ENCODE measurements at regions not wholly inside any gene's neighbourhood (a gene's known extent, or its start where the extent isn't known, plus 50 kb on each side); places are given as distances from the start of the nearest gene placed in this dataset.

- no peaks in the 10 kb centered on the region for H3K4me1 ChIP-seq
- H3K9me3 ChIP-seq: no peaks in the 10 kb centered on the region
- in situ Hi-C loops (cut with MboI; ENCODE audit: low sequenced_read_pairs): no loop called here
- H3K27me3 ChIP-seq (ENCODE audit: low read depth): no peaks in the 10 kb centered on the region
- no peaks in the 10 kb centered on the region for H3K36me3 ChIP-seq (replicated peaks)
- DNase-seq (ENCODE audit: low spot score in 2 of 2): no peak
- no peak overlapping the region for H3K4me3 ChIP-seq
Measured at GRCh38 chr15:96750361-96750760, 419.9 kb downstream of the NR2F2 start.

GRCh38 chr15:96756146-96756545, 425.6 kb downstream of the NR2F2 start:
- Histone ChIP-seq H3K9me3 (no peaks in the 10 kb centered on the region), H3K27me3 (ENCODE audit: low read depth) (no peaks in the 10 kb centered on the region), H3K36me3 (replicated peaks) (no peaks in the 10 kb centered on the region), H3K4me1 (no peaks in the 10 kb centered on the region), H3K4me3 (no peak overlapping the region)
- DNase-seq (ENCODE audit: low spot score in 2 of 2): no peak
- in situ Hi-C loops (cut with MboI; ENCODE audit: low sequenced_read_pairs): no loop called here

- Histone ChIP-seq H3K9me3 (no peaks in the 10 kb centered on the region), H3K4me3 (no peak overlapping the region), H3K36me3 (replicated peaks) (no peaks in the 10 kb centered on the region), H3K27me3 (ENCODE audit: low read depth) (no peaks in the 10 kb centered on the region), H3K4me1 (no peaks in the 10 kb centered on the region)
- in situ Hi-C loops (cut with MboI; ENCODE audit: low sequenced_read_pairs): no loop called here
- DNase-seq (ENCODE audit: low spot score in 2 of 2): no peak
Measured at GRCh38 chr15:96756656-96757055, 426.2 kb downstream of the NR2F2 start.

- H3K4me3 ChIP-seq: no peak overlapping the region
- DNase-seq (ENCODE audit: low spot score in 2 of 2): no peak
Measured at GRCh38 chr15:96762566-96762965, 432.1 kb downstream of the NR2F2 start.

GRCh38 chr15:96764501-96764900, 434.0 kb downstream of the NR2F2 start:
- H3K9me3 ChIP-seq: no peaks in the 10 kb centered on the region
- in situ Hi-C loops (cut with MboI; ENCODE audit: low sequenced_read_pairs): no loop called here
- DNase-seq (ENCODE audit: low spot score in 2 of 2): no peak
- no peaks in the 10 kb centered on the region for H3K36me3 ChIP-seq (replicated peaks)
- H3K4me1 ChIP-seq: no peaks in the 10 kb centered on the region
- H3K4me3 ChIP-seq: no peak overlapping the region
- H3K27me3 ChIP-seq (ENCODE audit: low read depth): no peaks in the 10 kb centered on the region

More at GRCh38 chr15:96762566-96762965, 432.1 kb downstream of the NR2F2 start:
- Histone ChIP-seq H3K4me1 (no peaks in the 10 kb centered on the region), H3K9me3 (no peaks in the 10 kb centered on the region), H3K36me3 (replicated peaks) (no peaks in the 10 kb centered on the region), H3K27me3 (ENCODE audit: low read depth) (no peaks in the 10 kb centered on the region)
- in situ Hi-C loops (cut with MboI; ENCODE audit: low sequenced_read_pairs): no loop called here

GRCh38 chr15:96764946-96765345, 434.4 kb downstream of the NR2F2 start:
- Histone ChIP-seq H3K36me3 (replicated peaks) (no peaks in the 10 kb centered on the region), H3K4me1 (no peaks in the 10 kb centered on the region), H3K27me3 (ENCODE audit: low read depth) (no peaks in the 10 kb centered on the region), H3K4me3 (no peak overlapping the region), H3K9me3 (no peaks in the 10 kb centered on the region)
- DNase-seq (ENCODE audit: low spot score in 2 of 2): no peak
- in situ Hi-C loops (cut with MboI; ENCODE audit: low sequenced_read_pairs): no loop called here

GRCh38 chr15:96766366-96766765, 435.9 kb downstream of the NR2F2 start:
- Histone ChIP-seq H3K4me1 (no peaks in the 10 kb centered on the region), H3K4me3 (no peak overlapping the region), H3K9me3 (no peaks in the 10 kb centered on the region), H3K27me3 (ENCODE audit: low read depth) (no peaks in the 10 kb centered on the region), H3K36me3 (replicated peaks) (no peaks in the 10 kb centered on the region)
- DNase-seq (ENCODE audit: low spot score in 2 of 2): no peak
- in situ Hi-C loops (cut with MboI; ENCODE audit: low sequenced_read_pairs): no loop called here

GRCh38 chr15:96767703-96768434, 437.4 kb downstream of the NR2F2 start:
- Histone ChIP-seq H3K9me3 (no peaks in the 10 kb centered on the region), H3K4me3 (no peak overlapping the region), H3K27me3 (ENCODE audit: low read depth) (no peaks in the 10 kb centered on the region), H3K36me3 (replicated peaks) (no peaks in the 10 kb centered on the region), H3K4me1 (no peaks in the 10 kb centered on the region)
- DNase-seq (ENCODE audit: low spot score in 2 of 2): no peak
- in situ Hi-C loops (cut with MboI; ENCODE audit: low sequenced_read_pairs): no loop called here

- no peak for DNase-seq (ENCODE audit: low spot score in 2 of 2)
- H3K9me3 ChIP-seq: no peaks in the 10 kb centered on the region
- H3K4me3 ChIP-seq: no peak overlapping the region
- no peaks in the 10 kb centered on the region for H3K27me3 ChIP-seq (ENCODE audit: low read depth)
- no peaks in the 10 kb centered on the region for H3K36me3 ChIP-seq (replicated peaks)
- H3K4me1 ChIP-seq: no peaks in the 10 kb centered on the region
- in situ Hi-C loops (cut with MboI; ENCODE audit: low sequenced_read_pairs): no loop called here
Measured at GRCh38 chr15:96768435-96768789, 437.9 kb downstream of the NR2F2 start.

- Histone ChIP-seq H3K9me3 (no peaks in the 10 kb centered on the region), H3K36me3 (replicated peaks) (no peaks in the 10 kb centered on the region), H3K4me3 (no peak overlapping the region), H3K4me1 (no peaks in the 10 kb centered on the region), H3K27me3 (ENCODE audit: low read depth) (no peaks in the 10 kb centered on the region)
- in situ Hi-C loops (cut with MboI; ENCODE audit: low sequenced_read_pairs): no loop called here
- no peak for DNase-seq (ENCODE audit: low spot score in 2 of 2)
Measured at GRCh38 chr15:96771035-96771434, 440.5 kb downstream of the NR2F2 start.

- Histone ChIP-seq H3K27me3 (ENCODE audit: low read depth) (no peaks in the 10 kb centered on the region), H3K36me3 (replicated peaks) (no peaks in the 10 kb centered on the region), H3K4me3 (no peak overlapping the region), H3K9me3 (no peaks in the 10 kb centered on the region), H3K4me1 (no peaks in the 10 kb centered on the region)
- no peak for DNase-seq (ENCODE audit: low spot score in 2 of 2)
- in situ Hi-C loops (cut with MboI; ENCODE audit: low sequenced_read_pairs): no loop called here
Measured at GRCh38 chr15:96774216-96774615, 443.7 kb downstream of the NR2F2 start.

- Histone ChIP-seq H3K4me1 (no peaks in the 10 kb centered on the region), H3K4me3 (no peak overlapping the region), H3K9me3 (no peaks in the 10 kb centered on the region), H3K27me3 (ENCODE audit: low read depth) (no peaks in the 10 kb centered on the region), H3K36me3 (replicated peaks) (no peaks in the 10 kb centered on the region)
- in situ Hi-C loops (cut with MboI; ENCODE audit: low sequenced_read_pairs): no loop called here
- no peak for DNase-seq (ENCODE audit: low spot score in 2 of 2)
Measured at GRCh38 chr15:96783746-96784145, 453.2 kb downstream of the NR2F2 start.

GRCh38 chr15:96790004-96790403, 459.5 kb downstream of the NR2F2 start:
- no peak for DNase-seq (ENCODE audit: low spot score in 2 of 2)
- in situ Hi-C loops (cut with MboI; ENCODE audit: low sequenced_read_pairs): no loop called here
- no peaks in the 10 kb centered on the region for H3K9me3 ChIP-seq
- no peaks in the 10 kb centered on the region for H3K4me1 ChIP-seq
- H3K36me3 ChIP-seq (replicated peaks): no peaks in the 10 kb centered on the region
- no peaks in the 10 kb centered on the region for H3K27me3 ChIP-seq (ENCODE audit: low read depth)
- H3K4me3 ChIP-seq: no peak overlapping the region

GRCh38 chr15:96792216-96792615, 461.7 kb downstream of the NR2F2 start:
- Histone ChIP-seq H3K27me3 (ENCODE audit: low read depth) (no peaks in the 10 kb centered on the region), H3K4me3 (no peak overlapping the region), H3K36me3 (replicated peaks) (no peaks in the 10 kb centered on the region), H3K4me1 (no peaks in the 10 kb centered on the region), H3K9me3 (no peaks in the 10 kb centered on the region)
- DNase-seq (ENCODE audit: low spot score in 2 of 2): no peak
- in situ Hi-C loops (cut with MboI; ENCODE audit: low sequenced_read_pairs): no loop called here

GRCh38 chr15:96796841-96797240, 466.3 kb downstream of the NR2F2 start:
- no peaks in the 10 kb centered on the region for H3K27me3 ChIP-seq (ENCODE audit: low read depth)
- no peak for DNase-seq (ENCODE audit: low spot score in 2 of 2)

More at GRCh38 chr15:96796841-96797240, 466.3 kb downstream of the NR2F2 start:
- Histone ChIP-seq H3K4me3 (no peak overlapping the region), H3K9me3 (no peaks in the 10 kb centered on the region), H3K36me3 (replicated peaks) (no peaks in the 10 kb centered on the region), H3K4me1 (no peaks in the 10 kb centered on the region)
- in situ Hi-C loops (cut with MboI; ENCODE audit: low sequenced_read_pairs): no loop called here

Data from HAP-1 (cell line).